Mucosa of descending colon (tissue), 3 donors: ENCODE measurements at regions not wholly inside any gene's neighbourhood (a gene's known extent, or its start where the extent isn't known, plus 50 kb on each side); places are given as distances from the start of the nearest gene placed in this dataset.
"Not testable (repeated sequence)": the region's sequence is repeated elsewhere in the genome, so short reads cannot be mapped to it uniquely, and the experiment has no call there.

Experiments used
- ATAC-seq: fragments of 200-7000 bp; cut with Tn5 transposase; one replicate; pipeline ENCODE4 v1.9.1; 2020; ENCODE audit warnings: mild to moderate bottlenecking, moderate library complexity
- DNase-seq, 3 donors: peaks; one replicate each; pipeline ENCODE4 v3.0.0-alpha.2; 2020
- H3K36me3 ChIP-seq: fragments of 200-600 bp; one replicate; pipeline ENCODE4 v1.8.0; 2021; ENCODE audit warnings: low read depth, mild to moderate bottlenecking
- H3K4me1 ChIP-seq: fragments of 200-600 bp; one replicate; pipeline ENCODE4 v1.8.0; 2021; ENCODE audit warnings: low read depth, mild to moderate bottlenecking
- H3K4me3 ChIP-seq: fragments of 200-600 bp; one replicate; pipeline ENCODE4 v1.8.0; 2021; ENCODE audit warnings: mild to moderate bottlenecking
- H3K9me3 ChIP-seq: fragments of 200-600 bp; one replicate; pipeline ENCODE4 v1.8.0; 2021; ENCODE audit warnings: mild to moderate bottlenecking
- CTCF ChIP-seq: fragments of 200-600 bp; IDR thresholded peaks from one replicate; pipeline ENCODE4 v1.8.0; 2022; ENCODE audit warnings: antibody characterized with exemption, mild to moderate bottlenecking
- intact Hi-C, 2 donors: fragments of 100-400 bp; cut with DNase I in 1 of 2; cut with micrococcal nuclease in 1 of 2; formaldehyde crosslinking; loops; one replicate each; pipeline versions ENCODE4 v1.11.0 to v1.11.1; 2022; cut with DNase I, micrococcal nuclease
- donor health status: DM: no; HTN: no; CAD: no; lungs with moderate emphysema.
- donor health status: DM: no; HTN: no; CAD: no.
- donor health status: DM: no; HTN: yes; CAD: no.

- intact Hi-C loops = no loop called here
- no peak for TF ChIP-seq CTCF
- Histone ChIP-seq H3K9me3 (no peaks in the 10 kb centered on the region), H3K4me3 (no peak overlapping the region), H3K36me3 (no peaks in the 10 kb centered on the region), H3K4me1 (no peaks in the 10 kb centered on the region)
- ATAC-seq = no peak
- DNase-seq = no peak
These were observed 295.3 kb upstream of the GALNTL6 start for GRCh38 chr4:171517883-171518282.

- no peak for TF ChIP-seq CTCF
- no peak for DNase-seq
- peaks cover 3% of the 10 kb centered on the region for H3K9me3 ChIP-seq
- H3K4me1 ChIP-seq = no peaks in the 10 kb centered on the region
- ATAC-seq = no peak
- no peak overlapping the region for H3K4me3 ChIP-seq
- intact Hi-C loops = no loop called here
- H3K36me3 ChIP-seq = no peaks in the 10 kb centered on the region
These were observed 296.5 kb upstream of the GALNTL6 start for GRCh38 chr4:171516694-171517093.

- TF ChIP-seq CTCF = no peak
- Histone ChIP-seq H3K4me1 (no peaks in the 10 kb centered on the region), H3K4me3 (no peak overlapping the region), H3K36me3 (no peaks in the 10 kb centered on the region), H3K9me3 (no peaks in the 10 kb centered on the region)
- no peak for ATAC-seq
- DNase-seq = no peak
- intact Hi-C loops = no loop called here
These were observed 328.5 kb upstream of the GALNTL6 start for GRCh38 chr4:171484681-171485080.

- TF ChIP-seq CTCF = no peak
- H3K4me1 ChIP-seq = no peaks in the 10 kb centered on the region
- H3K36me3 ChIP-seq = no peaks in the 10 kb centered on the region
- intact Hi-C loops = no loop called here
- H3K4me3 ChIP-seq = no peak overlapping the region
- H3K9me3 ChIP-seq = no peaks in the 10 kb centered on the region
- ATAC-seq (no peak), DNase-seq (no peak)
These were observed 335.0 kb upstream of the GALNTL6 start for GRCh38 chr4:171478181-171478580.

GRCh38 chr4:171475111-171475510, 338.1 kb upstream of the GALNTL6 start:
- intact Hi-C loops, H3K9me3 ChIP-seq, H3K36me3 ChIP-seq, H3K4me3 ChIP-seq, H3K4me1 ChIP-seq, DNase-seq, ATAC-seq: not testable (repeated sequence)

GRCh38 chr4:171473155-171473554, 340.0 kb upstream of the GALNTL6 start:
- no peaks in the 10 kb centered on the region for H3K9me3 ChIP-seq
- intact Hi-C loops = no loop called here
- ATAC-seq = no peak

More at GRCh38 chr4:171473155-171473554, 340.0 kb upstream of the GALNTL6 start:
- no peak overlapping the region for H3K4me3 ChIP-seq
- no peaks in the 10 kb centered on the region for H3K4me1 ChIP-seq
- DNase-seq = no peak
- no peaks in the 10 kb centered on the region for H3K36me3 ChIP-seq
- no peak for TF ChIP-seq CTCF
